ENCODE measurements at regions not wholly inside any gene's neighbourhood (a gene's known extent, or its start where the extent isn't known, plus 50 kb on each side); places are given as distances from the start of the nearest gene placed in this dataset.
A peak's percentile ranks its signal among the peaks of the same experiment; 100 is the strongest.

GRCh38 chr4:57448452-57448851 lies 338.3 kb upstream of the IGFBP7 start:
- no peak for DNase-seq

- DNase-seq: no peak
These were observed 336.1 kb upstream of the IGFBP7 start for GRCh38 chr4:57446266-57446665.

GRCh38 chr4:57445686-57446085 lies 335.5 kb upstream of the IGFBP7 start:
- no peak for DNase-seq

DNA sequence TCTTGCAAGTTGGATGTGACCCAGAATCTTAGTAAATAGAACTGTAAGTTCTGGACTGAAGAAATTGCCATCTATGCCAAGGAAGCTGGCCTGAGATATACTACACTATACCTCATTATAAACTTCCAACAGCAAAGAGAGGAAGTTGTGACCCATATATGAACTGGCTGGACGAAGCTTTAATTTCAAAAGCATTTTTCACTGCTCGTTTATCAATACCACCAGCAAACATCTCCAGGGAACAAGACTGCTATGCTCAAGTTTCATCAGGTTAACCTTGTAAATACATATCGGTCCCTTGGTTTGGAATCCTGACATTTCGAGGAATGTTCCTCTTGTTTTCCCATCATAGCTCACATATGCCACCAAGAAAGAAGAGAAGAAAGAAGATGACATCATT lies 334.5 kb upstream of the IGFBP7 start:
- no peak for DNase-seq

GRCh38 chr4:57443787-57444186 lies 333.6 kb upstream of the IGFBP7 start:
- DNase-seq: no peak

DNA sequence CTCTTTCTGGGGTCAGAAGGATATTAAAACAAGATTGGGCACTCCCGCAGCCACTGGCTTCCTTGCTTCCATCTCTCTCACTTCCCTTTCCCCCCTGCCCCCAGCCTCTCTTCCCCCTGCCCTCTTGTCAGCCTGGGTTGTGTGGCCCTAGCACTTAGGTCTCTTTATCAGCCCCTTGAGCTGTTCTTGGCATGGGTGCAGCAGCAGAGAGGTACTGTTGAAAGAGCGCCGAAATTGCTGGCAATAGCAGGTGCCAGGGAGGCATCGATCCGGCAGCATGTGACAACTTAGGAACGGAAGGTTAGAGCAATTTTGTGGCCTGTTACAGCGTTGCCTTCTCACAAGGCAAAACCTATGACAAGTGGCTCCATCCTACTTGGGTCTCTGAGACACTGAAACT lies 333.1 kb upstream of the IGFBP7 start:
- DNase-seq: peak; percentile 52

- peak; percentile 4 for DNase-seq
These were observed 332.7 kb upstream of the IGFBP7 start for GRCh38 chr4:57442831-57443291.

- DNase-seq: no peak
These were observed 332.1 kb upstream of the IGFBP7 start for GRCh38 chr4:57442241-57442640.

- DNase-seq: no peak
These were observed 327.5 kb upstream of the IGFBP7 start for GRCh38 chr4:57437649-57438048.

DNA sequence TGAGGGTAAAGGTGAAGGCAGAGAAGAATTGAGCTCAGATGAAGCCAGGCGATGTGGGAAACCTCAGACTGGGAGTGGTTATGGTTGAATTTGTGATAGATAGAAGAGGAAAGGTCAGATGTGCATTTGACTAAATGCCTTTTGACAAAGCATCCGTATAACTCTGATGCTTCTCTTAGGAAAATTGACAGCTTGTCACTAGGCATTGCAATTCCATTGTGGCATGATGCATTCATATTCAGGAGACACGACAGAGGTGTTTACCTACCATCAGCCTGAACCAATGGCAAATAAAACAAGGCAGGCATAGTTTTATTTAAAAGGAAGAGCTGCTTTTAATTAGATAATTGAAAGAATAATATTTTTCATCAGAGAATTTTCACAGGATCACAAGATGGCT lies 325.1 kb upstream of the IGFBP7 start:
- no peak for DNase-seq

DNA sequence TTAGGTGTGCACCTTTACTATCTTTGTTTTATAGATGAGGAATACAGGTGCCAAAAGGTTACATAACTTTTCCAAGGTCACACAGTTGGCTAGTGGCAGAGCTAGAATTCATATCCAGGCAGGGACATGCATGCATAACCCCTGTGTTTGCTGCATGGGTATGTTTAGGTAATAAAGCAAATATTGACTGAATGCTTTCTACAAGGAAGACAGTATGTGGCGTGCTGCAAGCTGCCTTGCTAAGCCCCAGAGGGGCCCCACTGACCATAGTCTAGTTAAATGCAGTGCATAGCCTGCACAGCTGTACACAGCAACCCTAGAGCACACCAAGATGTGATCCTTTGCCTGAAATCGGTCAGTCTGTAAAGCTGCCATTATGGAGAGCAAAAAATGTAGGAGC lies 320.5 kb upstream of the IGFBP7 start:
- DNase-seq: no peak

DNA sequence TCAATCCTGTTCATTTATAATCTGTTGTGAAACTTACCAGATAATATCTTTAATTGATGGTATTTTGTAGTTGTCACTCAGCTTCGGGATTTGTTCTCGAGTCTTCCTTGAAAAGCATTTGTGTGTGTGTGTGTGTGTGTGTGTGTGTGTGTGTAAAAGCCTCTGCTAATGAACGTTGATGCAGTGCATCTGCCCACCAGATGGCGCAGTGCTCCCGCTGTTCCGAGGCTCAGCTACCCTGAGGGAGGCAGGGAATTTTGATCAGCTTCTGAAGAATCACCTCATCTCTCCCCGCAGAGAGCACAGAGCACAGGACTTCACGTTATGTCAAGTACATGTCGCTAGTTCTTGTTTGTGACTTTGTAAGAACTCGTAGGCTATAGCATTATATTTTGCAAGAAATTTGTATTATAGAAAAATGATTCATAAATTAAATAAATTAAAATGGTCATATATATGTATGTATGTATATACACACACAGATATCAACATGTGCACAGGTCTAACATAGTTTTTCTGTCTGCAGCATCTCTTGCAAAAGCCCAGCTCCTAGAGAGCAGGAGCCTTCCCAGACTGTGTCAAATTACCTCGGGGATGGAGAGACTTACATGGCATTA lies 316.7 kb upstream of the IGFBP7 start:
- peak; percentile 36 for DNase-seq

DNA sequence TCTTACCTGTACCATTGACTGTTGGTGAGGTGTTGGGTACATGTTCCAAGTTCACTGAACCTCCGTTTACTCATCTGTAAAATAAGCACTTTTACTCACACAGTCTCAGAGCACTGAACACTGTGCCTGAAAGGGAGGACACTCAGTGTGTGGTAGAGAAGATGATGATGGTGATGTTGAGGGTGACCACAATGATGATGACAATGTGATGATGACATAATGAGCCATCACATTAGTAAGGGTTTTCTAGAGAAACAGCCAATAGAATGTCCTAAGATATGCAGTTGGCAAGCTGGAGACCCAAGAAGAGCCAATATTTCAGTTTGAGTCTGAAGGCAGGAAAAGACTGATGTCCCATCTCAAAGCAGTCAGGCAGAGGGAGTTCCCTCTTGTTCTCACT lies 315.4 kb upstream of the IGFBP7 start:
- no peak for DNase-seq

DNA sequence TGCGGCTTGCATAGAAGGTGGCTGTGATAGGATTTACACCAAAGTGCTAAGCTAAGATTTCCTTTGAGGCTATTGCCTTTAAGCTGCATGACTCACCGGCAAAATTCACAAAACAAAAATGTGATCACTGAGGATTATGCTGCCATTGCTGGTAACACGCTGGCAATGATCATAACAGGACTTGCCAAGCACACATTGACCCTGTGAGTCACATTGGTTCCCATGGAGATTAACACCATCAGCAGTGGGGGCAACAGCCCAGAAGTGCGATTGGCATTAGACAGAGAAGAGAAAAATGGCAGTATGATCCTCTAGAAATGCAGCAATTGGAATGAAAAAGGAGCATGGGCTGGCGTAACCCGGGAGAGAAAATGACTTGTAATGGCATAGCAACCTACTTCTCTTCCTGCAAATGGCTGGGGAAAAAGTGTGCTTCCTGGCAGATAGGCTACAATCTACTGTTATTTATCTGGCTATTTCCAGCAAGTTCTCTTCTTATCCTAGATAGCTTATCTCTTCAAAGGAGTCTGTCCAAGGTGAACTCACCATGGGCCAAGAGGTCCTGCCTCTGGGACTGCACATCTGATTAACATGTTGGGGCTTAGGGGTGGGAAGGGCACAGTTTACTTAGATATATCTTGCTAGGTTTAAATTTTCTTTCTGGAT lies 314.2 kb upstream of the IGFBP7 start:
- peak; percentile 75 for DNase-seq

- DNase-seq: no peak
These were observed 307.9 kb upstream of the IGFBP7 start for GRCh38 chr4:57418133-57418532.

DNA sequence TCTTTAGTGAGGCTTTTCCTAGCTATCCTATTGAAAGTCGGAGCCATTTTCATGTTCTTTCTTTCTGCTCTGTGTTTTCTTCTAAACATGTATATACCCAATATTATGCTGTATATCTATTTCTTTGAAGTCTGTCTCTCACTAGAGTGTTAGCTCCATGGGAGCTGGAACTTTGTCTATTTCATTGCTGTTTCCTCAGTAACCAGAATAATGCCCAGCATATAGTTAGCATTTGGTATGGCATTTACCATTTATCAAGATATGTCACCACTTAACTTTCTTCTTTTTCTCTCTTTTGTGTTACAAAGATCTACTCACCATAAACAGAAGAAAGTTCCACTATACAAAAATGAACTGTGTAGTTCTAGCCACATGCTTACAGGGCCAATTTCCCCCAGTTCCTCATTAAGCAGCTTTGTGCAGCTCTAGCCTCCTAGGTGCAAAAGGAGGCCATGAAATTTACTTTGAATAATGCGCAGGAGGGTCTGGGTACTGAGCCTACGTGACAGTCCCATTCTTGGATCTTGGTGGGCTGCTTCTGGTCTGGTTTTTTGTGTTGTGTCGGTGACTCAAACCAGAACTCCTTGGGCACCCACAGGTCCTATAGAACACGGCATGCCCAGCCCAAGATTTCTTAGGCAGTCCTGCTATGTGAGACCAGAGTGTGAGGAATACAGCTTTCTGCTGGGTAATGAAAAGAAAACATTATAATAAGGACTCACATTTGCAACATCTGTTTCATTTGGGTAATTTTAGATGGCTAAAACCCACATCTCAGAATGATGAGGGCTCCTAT lies 302.3 kb upstream of the IGFBP7 start:
- DNase-seq: no peak

- no peak for DNase-seq
These were observed 300.3 kb upstream of the IGFBP7 start for GRCh38 chr4:57410331-57411052.

GRCh38 chr4:57405359-57405758 lies 295.2 kb upstream of the IGFBP7 start:
- DNase-seq: no peak

- no peak for DNase-seq
These were observed 294.3 kb upstream of the IGFBP7 start for GRCh38 chr4:57404483-57404882.

GRCh38 chr4:57403591-57403990 lies 293.4 kb upstream of the IGFBP7 start:
- DNase-seq: no peak

DNA sequence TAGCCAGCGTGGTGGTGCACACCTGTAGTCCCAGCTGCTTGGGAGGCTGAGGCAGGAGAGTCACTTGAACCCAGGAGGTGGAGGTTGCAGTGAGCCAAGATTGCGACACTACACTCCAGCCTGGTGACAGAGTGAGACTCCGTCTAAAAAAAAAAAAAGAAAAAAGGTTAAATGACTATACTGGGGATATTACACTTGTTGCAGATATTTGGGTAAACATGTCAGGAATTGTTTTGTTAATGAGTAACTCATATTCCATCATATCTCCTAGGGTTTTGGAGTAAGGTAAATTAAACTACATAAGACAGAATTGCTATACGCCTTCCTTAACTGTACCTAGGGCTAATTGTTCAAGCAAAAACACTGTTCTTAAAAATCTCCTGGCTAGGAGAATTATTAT lies 291.4 kb upstream of the IGFBP7 start:
- no peak for DNase-seq

- DNase-seq: no peak
These were observed 268.6 kb upstream of the IGFBP7 start for GRCh38 chr4:57378766-57379165.

DNA sequence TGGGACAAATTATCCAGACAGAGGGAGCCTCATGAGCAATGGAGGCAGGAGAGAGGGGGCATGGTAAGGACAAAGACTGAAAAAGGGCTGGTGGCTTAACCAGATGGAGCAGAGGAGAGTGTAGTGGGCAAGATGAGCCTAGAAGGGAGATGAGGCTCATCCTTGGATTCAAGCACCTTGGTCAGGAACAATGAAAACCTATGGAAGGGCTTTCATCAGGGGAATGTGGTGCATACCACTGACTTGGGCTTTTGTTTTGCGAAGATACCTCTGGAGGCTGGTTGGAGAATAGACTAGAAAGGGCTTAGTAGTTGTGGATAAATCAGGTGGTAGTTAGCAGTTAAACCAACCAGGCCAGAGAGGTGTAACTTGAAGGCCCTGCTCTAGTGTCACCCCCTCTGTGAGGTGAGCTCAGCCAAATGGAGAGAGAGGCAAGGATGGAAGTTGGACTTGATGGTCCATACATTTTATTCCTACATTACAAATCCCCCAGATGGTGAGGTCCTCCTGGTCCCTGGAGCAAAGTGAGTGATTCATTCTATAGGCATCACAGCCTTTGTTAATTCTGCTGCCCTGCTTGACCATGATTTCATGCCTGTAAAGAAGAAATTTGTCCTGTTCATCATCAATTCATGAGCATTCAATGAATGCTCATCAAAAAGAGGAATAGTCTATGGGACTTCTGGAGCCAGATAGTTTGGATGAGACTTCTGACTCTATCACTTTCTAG lies 264.8 kb upstream of the IGFBP7 start:
- DNase-seq: no peak
